ENCODE measurements at regions not wholly inside any gene's neighbourhood (a gene's known extent, or its start where the extent isn't known, plus 50 kb on each side); places are given as distances from the start of the nearest gene placed in this dataset.

DNA sequence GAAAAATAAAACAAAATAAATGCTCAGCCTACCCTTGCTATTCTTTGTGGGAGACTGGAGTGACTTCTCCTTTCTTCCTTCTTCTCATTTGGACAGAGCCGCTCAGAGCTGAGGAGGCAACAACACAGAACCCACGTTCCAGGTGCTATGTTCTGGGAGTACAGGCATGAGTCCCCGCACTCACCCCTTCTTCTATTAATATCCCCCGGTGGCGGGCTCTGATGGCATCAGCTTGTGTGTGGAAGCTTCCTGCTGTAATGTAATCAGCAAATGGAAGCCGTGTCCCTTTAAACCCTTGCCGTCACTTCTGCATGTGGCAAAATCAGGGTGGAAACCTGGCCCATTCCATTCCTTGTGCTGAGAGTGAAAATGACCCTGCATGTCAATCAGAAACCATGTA, 116.9 kb upstream of the ADARB2 start:
- ATAC-seq: no peak

DNA sequence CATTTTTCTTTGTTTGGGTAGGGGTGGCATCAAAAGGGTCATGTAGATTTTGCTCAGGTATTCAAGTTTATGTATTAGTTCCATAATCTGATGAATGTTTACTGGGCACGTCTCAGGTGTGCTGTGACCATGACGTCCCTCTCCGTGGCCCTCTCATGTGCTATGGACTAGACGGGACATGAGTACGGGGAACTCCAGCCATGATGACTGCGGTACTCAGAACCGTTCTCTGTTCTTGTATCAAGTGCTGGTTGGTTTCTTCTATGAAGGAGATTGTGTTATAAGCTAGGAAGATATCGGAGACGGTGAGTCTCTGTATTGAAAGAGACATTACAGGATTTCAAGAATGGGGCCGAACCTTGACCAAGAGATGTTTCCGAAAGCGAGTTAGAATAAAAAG, 116.5 kb upstream of the ADARB2 start:
- no peak for ATAC-seq

DNA sequence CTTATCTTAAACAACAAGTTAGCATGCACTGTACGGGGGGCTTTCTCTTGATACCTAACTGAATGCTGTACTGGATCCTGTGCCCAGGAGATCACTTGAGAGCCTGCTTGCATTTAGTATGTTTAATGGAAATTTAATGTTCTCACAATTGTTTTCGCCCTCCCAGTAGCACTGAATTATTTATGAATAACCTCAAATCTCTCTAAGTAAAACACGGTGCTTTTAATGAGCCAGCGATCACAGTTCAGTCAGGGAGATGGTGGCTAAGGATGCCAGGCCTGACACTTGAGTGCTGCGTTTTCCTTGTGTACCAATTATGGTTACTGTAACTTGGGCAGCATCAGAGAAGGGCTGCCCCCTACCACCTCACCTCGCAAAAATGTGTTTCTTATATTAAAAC, 115.5 kb upstream of the ADARB2 start:
- ATAC-seq: no peak

DNA sequence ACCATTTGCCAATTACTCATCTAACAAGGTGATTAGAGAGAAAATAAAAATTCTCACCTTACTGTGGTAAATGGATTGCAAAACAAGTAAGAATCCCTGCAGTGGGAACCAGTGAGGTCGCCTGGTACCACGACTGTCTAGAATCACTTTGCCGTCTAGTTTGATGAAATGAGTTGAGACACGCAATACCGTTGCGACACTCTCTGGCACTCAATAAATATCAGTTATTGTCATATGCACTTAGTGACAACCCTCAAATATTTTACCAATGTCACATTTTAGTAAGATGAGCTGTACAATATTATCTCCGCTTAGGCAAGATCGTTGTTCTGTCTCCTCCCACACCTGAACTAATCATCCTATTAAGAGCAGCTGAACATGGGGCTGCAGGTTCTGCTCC, 114.4 kb upstream of the ADARB2 start:
- ATAC-seq: no peak

DNA sequence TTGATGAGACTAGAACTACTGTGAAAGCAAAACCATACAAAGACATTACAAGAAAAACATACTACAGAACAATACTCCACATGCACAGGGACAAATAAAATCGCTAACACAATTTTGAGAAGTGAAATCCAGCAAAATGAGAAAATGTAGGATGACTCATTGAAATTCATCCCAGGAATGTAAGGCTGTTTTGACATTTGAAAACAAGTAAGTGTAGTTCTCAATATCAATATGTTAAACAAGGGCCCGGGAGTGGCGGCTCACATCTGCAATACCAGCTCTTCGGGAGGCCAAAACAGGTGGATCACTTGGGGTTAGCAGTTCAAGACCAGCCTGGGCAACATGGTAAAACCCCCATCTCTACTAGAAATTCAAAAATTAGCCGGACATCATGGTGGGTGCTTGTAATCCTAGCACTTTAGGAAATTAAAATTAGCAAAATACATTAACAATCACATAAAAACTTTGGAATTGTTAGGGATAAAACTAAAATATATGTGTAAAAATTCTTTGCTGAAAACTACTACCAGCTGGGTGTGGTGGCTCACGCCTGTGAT, 113.7 kb upstream of the ADARB2 start:
- no peak for ATAC-seq

DNA sequence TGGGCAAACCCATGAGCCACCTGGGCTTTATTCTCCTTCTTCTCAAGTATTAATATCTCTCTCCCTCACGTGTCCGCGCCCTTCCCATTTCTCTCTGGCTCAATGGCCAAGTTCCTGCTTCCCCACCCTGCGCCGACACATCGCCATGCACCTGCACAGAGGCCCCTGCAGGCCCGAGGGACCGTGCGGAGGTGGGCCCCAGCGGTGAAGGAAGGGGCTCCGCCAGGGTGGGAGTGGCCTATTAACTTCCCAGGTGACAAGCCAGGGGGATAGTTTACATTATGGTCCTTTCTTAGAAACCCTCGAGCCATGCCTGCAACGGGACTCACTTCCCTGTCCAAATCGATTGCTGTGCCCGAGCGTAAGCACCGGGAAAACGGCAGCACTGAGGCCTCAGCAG, 110.0 kb upstream of the ADARB2 start:
- no peak for ATAC-seq

DNA sequence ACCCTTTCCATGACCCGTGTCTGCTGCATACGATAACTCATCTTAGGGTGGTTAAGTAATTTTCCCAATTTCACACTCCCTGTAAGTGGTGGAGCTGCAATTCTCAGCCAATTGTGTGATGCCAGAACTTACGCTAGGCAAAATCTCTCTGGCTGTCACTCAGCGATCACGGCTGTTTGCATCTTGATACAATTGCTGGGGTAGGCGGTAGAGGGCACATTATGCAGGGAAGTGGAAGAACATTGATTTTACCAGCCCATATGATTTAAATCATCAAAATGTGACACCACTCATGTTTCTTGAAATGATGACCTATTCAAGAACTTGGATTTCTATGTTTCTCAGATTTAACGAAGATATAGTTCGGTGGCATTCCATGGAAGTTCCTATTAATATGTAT, 108.7 kb upstream of the ADARB2 start:
- no peak for ATAC-seq

DNA sequence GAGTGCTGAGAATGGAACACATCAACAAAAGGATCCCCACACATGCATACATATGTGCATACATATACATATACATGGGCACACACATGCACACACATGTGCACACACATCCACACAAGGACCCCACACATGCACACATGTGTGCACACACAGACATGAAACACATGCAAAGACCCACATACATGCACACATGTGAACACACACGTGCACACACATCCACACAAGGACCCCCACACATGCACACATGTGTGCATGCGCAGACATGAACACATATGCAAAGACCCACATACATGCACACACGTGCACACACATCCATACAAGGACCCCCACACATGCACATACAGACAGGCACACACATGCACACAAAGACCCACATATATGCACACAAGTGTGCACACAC, 104.4 kb upstream of the ADARB2 start:
- ATAC-seq: no peak

DNA sequence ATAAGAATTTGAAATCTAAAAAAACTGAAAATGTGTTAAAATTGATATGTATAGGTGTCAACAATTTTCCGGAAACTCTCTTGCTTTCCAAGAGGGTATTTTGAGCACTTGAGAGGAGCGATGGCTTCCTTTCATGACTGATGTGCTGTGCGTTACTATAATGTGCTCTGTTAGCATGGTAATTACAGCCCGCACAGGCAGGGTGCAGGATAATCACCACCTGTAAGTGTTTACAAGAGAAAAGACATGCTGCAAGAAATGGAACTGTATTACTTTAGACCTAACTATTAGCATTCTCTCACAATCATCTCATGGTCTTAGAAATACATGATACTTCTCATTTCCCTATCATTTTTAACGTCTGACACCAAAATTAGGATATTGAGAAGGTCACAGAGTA, 92.4 kb upstream of the ADARB2 start:
- ATAC-seq: no peak

DNA sequence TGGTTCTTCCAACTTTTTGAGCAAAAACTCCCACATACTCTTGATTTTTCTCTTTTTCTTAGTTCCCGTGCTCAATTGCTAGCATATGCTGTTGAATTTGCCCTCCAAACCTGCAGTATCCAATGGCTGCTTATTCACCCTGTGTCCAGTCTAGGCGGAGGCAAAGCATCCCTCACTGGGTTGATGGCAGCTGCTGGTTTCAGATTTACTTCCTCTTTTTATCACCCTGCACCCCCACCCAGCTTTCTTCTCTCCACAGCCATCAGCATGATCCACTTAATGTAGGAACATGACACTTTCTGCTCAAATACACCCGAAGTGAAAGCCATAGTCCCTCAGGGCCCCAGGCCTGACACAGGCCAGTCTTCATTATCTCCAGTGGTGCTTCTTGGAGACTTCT, 87.6 kb upstream of the ADARB2 start:
- no peak for ATAC-seq

DNA sequence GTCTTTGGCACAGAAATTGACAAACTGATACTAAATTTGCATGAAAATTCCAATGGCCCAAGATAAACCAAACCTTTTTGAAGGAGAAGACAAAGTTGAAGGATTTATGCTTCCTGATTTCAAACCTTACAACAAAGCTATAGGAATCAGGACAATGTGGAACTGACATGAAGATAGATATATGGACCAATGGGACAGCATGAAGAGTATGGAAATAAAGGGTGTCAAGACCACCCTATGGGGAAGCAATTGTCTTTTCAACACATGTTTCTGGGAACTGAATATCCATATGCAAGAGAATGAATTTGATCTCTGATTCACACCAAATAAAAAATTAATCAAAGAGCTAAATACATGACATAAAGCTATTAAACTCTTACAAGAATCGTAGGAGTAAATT, 77.2 kb upstream of the ADARB2 start:
- ATAC-seq: no peak

DNA sequence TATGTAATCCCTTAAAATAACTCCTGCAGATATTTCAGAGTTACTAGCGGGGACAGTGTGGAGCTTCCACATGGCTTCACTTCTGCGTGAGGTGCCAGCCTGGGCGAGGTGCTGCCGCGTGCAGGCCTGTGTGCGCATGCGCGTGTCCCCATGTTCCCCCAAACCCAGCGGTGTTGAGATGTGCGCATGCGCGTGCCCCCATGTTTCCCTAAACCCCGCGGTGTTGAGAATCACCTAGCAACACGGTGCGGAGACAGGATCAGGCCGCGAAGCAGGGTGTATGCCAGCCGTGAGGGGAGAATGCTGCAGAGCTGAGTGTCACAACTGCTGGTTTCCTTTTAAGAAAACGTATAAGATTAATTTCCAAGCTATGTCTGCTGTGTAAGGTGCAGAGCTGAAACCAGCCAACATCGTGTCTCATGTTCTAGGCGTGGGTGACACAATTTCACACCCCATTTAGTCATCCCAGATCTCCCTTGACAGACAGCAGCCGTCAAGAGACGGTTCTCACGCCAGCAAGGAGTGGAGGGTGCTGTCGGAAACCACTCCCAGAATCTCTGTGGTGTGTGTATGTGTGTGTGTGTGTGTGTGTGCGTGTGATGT, 71.9 kb upstream of the ADARB2 start:
- no peak for ATAC-seq

DNA sequence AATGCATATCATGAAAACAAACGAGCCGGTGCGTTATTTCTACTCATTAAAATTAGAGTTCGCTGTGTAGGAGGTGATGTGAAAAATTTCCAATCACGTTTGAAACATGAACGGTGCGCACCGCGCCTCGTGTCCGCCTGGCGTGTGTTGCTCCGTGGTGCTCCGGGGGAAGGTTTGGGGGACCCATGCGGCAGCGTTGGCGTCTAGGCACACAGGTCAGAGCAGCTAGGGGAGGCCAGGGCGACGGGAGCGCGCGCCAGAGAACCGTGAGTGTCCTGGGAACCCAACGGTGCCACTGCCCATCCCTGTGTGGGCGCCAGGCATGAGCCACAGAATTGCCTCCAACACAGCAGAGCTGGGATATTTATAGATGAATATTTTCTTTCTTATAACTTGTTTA, 70.6 kb upstream of the ADARB2 start:
- ATAC-seq: no peak

DNA sequence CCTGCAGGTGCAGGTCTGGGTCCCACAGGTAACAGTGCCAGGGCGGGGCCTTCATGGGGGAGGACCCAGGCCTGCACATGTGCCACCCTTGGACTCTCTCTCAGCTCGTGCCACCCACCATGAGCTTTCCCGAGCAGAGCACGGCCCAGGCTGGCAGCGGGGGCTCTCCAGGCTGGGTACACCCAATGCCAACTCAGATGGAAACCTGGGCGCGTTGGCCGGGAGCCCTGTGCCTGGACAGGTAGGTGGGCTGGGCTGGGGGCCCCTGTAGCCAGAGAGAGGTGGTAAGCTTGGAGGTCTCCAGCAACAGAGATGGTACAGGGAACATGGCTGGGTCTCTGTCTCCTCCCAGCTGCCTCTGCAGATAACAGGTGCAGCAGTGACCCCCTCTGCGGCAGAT, 69.9 kb upstream of the ADARB2 start:
- no peak for ATAC-seq

DNA sequence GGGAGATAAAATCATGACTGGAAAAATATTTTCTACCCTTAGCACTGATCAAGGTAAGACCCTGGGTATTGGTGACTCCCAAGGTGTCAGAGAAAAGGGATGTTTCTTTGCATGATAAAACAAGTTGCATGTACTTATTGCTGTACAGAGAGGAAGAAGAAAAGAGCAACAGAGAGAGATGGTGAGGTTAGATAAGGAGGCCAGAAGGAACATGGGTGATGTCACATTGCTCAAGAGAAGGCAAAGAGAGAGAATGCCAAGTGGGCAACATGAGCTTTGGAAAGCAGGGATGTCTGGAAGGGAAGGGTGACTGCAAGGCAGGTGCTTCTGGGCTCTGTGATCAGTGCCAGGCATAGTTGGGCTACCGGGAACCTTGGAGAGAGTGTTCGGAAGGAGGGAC, 65.1 kb upstream of the ADARB2 start:
- no peak for ATAC-seq

DNA sequence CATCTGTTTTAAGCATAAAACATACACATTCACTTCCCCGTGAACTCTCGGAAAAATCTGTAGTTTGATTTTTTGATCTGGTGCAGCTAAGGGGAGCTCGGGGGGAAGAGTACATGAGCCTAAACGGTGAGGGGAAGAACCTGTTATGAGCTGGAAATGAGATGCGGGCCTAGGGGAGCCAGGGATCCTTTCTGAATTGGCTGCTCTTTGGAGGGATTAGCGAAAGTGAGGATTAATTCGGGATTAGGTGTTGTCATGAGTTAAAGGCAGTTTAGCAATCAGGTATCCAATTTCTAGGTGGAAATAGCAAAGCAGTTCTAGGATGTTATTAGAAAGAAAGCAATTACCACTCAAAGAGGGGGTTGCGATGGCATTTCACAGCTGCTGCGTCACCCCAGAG, 51.1 kb upstream of the ADARB2 start:
- no peak for ATAC-seq

All from esophagus mucosa (tissue), 1 donor.